HG02970 (cell line): ENCODE measurements at regions not wholly inside any gene's neighbourhood (a gene's known extent, or its start where the extent isn't known, plus 50 kb on each side); places are given as distances from the start of the nearest gene placed in this dataset.

Source experiments
- ATAC-seq: cut with Tn5 transposase; IDR thresholded peaks from one replicate; pipeline ENCODE4 v1.9.1; 2021; ENCODE audit warnings: mild to moderate bottlenecking, moderate library complexity, moderate number of reproducible peaks; ENCODE audit not compliant: unreplicated experiment, low FRiP score

DNA sequence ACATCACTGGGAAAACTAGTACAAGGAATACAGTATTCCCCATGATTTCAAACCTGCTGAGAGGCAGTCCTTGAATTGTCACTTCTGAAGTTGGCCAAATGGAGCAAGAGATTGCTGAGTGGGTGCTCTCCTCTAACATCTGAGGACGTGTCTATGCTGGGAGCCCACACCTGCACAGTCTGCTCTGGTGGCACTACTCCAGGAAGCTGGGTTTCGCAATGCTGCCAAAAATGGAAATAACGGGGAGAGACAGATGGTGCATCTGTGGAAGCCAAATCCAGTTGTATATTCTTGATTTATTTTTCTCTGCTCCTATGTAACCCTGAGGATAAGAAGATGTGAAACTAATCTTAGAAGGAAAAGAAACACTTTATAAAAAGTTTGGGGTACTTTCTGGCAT is 240.1 kb upstream of the CTSO start:
- ATAC-seq = no peak

DNA sequence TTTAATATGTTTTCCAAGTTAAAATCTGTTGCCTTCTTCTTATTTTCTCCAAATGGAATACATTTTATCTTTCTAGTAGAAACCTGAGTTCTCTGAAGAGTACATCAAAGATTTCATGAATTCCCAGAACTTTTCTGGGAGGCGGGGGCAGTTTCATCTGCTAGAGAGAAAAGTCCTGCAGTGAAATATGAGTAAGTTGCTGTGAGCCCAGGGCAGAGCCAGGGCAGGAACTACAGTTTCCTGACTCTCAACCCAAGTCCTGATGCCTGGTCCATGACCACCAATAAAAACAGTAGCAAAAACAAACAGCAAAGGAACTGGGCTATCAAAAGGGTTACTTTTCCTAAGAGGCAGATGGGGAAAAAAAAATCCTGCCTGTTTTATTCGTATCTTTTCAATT is 239.4 kb upstream of the CTSO start:
- ATAC-seq = no peak

DNA sequence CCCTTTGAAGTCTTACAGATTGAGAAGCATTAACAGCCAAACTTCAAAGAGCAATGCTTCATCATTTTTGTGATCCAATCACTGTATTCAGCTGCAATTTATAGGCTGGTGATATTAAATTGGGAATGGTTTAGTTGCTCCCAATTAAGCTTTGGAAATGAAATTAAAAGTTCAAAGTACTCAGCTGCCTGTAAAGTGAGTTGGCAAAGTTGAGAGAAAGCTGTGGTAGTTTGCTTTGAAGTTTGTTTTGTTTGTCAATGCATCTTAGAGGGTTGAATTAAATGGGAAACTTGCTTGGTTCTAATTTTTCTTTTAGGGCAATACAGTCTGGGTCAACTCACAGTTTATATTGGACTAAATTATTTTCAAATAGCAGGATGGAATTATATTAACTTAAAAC is 238.4 kb upstream of the CTSO start:
- ATAC-seq = no peak

DNA sequence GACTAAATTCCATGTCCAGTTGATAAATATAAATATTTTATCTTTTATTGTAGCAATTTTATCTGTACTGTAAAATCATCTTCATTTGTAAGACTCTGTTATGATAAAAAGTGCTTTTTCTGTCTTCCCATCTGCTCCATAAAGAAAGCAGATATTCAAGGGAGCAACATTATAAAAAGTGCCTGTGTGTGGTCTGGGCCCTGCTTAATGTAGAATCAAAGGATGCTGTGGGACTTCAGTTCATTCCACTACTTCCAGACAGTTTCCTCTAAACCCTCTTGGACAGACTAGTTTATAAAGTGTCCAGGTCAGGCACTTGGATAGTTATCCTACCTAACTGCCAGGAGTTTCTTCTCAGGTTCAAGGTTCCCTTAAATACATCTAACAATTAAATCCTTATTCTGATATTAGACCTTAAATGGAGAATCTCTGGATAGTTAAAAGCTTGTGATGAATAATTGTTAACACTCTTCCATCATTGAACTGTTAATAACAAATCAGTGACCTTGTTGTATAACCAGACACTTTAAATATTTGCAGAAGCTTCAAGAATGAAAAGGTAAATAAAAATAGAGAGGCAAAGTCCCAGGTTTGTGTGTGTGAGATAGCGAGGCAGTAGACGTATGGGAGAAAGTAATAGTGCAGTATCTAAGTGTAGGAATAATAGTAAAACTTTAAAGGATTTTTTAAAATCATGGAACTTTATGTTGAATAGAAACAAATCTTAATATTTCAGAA is 237.5 kb upstream of the CTSO start:
- no peak for ATAC-seq

DNA sequence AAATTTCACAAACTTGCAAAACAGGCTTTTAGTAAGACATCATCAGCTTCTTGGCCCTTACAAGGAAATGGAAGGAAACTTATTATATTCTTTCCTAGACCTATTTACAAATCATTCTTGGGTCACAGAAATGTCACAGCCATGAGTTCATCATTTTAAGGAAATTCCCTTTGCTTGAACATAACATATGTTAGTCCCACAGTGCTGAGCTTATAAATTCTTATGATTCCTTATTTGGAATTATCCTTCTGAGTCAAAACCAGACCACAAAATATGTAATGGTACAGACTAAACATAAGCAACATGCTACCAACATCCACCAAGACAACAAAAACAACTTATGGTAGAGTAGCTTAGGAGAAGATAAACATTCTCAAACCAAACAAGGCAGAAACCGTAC is 236.9 kb upstream of the CTSO start:
- no peak for ATAC-seq

DNA sequence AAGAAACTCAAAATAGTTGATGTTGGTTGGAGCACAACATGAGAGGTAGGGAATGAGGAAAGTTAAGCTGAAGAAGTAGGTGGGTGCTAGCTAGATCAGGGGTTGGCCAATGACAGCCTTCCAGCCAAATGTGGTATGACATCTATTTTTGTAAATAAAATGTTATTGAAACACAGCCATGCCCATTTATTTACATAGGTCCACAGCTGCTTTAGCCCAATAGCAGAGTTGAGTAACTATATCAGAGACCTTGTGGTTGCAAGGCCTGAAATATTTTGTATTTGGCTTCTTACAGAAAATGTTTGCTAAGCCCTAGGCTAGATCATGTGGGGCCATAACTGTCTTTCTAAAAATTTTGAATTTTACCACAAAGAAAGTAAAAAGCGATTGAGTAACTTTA is 234.9 kb upstream of the CTSO start:
- no peak for ATAC-seq

DNA sequence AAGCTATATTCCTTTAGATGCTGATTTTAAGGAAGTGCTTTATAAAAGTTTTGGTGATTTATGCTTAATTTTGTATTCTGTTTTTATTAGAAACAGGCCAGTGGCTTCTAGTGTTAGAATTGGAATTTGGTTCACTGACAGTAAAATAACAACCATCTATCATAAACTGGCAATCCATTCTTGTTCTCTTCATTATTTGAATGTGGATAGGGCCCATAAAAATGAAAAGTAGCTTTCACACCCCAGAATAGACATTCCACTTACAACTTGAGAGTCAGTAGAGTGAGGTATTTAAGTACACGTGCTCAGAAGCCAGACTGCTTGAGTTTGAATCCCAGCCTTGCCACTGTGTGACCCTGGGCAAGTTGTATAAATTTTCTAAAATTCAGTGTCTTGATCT is 232.4 kb upstream of the CTSO start:
- no peak for ATAC-seq

DNA sequence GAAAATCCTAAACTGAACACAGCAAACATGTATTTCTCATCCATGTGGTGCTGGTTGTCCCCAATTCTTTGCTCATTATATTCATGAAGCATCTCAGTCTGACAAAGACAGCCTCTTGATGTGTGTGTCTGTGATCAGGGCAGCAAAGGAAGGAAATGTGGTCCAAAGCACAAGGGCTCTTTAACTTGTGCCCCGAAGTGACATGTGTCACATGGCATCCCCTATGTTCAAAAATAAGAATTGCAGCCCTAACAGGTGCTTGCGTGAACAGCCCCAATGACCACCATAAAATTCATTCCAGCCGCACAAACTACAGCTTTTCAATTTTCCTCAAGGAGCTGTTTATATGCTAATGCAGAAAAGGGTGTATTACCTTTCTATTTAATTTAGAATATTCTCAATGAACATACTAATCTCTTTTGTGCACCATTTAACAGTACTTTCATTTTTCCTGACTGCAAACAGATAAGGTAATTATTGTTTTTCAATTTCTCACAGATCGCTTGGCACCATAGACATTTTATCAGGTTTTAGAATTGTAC is 231.9 kb upstream of the CTSO start:
- ATAC-seq = no peak

DNA sequence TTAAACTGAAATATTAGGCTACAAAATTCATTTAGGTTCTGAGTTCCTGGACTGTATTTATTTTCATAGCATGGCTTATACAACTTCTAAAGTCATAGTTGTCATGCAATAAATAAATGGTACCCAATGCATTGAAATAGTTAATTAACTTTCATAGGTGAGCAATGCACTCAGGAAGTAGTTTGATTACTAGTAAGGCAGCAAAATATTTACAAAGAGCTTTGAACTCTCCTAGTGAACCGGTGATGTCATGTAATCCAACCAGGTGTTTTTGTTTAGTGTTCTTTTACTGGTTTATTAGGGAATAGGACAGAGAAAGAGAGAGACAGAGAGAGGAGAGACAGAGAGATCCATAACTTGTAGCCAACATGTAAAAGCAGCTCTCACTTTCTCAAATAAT is 228.6 kb upstream of the CTSO start:
- no peak for ATAC-seq

DNA sequence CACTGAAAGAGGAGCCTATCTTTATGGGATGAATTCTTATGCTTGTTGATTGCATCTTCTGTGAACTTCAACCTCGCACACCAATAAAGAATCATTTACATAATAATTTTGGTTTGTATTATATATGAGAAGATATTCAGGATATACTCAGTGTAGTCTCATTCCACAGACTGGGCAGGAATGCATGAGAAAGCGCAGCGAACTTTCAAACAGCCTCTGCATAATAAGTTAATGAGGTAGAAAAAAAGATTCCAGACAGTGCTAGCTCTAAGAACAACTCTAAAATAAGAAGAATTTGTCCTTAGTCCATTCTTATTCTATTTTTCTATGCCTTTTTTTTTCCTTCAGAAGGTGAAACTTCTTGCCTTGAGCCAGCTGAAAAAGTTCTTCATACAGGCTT is 224.3 kb upstream of the CTSO start:
- no peak for ATAC-seq

DNA sequence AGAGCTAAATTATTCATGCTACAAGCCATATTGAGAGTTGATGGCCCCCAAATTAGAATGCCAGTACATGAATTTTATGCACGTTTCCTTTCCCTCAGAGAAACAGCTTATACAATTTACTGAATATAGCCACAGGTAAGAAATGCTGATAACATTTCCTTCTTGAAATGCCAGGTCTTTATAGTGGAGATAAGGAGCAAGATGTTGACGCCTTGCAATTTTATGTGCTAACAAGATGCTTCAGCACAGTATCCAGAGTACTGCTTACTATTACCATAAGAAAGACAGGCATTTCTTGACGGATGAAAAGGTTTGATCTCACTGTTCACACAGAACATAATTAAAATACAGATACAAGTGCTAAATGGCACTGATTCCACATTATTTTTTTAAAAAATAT is 223.2 kb upstream of the CTSO start:
- ATAC-seq = no peak

DNA sequence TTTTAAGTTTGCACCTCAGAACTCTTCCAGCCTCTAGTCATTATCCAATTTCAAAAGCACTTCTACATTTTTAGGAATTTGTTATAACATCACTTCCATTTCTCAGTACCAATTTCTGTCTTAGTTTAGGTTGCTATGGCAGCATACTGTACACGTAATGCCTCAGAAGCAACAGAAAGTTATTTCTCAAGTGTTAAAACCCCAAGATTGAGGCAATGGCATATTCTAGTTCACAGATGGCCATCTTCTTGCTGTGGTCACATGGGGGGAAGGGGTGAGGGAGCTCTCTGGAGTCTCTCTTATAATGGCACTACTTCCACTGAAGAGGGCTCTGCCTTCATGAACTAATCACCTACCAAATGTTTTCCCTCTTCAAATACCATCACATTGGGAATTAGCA is 220.3 kb upstream of the CTSO start:
- no peak for ATAC-seq

DNA sequence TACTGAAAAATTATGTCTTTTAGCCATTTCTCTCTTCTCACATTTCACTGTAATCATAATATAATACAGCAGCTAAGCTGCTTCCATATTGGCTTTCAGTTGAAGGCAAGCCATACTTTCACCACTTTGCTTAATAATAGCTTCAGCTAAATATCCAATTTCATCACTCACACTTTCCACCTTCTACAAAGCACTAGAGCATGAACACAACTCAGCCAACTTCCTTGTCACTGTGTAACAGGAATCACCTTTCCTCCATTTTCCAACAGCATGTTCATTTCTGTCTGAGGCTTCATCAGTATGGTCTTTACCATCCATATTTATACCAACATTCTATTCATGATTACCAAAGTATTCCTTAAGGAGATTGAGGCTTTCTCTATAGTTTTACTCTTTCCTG is 219.8 kb upstream of the CTSO start:
- no peak for ATAC-seq

DNA sequence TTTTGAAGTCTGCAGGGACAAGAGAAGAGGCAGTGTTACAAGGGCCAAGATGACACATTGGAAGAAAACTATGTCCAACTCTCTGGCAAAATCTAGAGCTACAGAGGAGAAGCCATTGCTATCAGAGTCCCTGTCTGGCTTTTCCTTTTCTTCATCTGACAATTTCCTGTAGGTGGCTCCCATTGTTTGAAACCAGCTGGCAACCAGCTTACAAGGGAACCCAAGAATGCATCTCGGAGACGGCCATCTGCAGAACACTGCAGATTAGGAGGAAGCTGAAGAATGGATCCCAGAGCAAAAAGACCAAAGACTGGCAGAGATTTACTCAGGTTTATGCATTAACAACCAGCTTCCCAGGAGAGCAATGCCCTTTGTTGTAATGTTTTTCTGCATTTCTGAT is 216.2 kb upstream of the CTSO start:
- no peak for ATAC-seq

DNA sequence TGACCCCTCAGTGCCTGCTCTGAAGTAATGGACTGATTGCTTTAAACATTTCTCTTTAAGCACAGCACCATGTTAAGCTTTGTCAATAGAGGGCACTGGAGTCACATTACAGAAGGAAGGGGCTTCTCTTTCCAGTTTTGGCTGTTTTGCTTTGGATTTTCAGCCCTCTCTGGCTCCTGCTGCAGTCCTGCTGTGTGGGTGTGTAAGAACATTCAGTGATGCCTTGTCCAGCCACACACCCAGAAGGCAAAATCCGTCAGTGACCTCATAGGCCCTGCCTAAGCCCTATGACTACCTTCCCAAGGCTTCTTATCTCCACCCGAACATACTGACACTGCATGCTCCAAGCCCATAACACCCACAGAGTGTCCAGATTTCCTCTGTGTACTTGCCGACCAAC is 215.3 kb upstream of the CTSO start:
- ATAC-seq = no peak

DNA sequence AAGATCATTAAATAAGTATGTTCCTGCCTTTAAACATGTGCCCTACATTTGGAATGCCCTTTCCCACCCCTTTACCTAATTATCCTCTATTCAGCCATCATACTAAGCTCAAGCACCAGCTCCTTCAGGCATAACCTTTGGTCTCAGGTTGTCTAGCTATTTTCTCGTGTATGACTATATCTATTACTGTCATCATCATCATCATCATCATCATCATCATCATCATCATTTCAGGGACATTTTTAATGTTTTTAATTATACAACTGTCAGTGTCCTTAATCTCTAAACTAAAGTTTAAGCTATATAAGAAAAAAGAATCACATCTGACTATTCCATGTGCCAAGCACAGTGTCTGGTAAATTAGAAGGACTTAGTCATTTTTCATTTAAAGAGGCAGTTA is 214.6 kb upstream of the CTSO start:
- no peak for ATAC-seq

DNA sequence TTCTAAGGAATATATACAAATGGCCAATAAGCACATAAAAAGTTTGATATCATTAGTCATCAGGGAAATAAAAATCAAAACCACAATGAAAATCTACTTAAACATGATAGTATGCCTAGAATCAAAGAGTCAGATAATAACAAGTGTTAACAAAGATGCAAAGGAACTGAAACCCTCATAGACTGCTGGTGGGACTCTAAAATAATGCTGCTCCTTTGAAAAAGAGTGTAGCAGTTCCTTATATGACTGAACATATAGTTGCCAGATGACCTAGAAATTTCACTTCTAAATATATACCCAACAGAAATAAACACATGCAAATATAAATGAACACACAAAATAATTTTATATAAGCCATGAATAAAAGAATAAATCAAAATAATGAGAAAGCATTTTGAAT is 205.1 kb upstream of the CTSO start:
- ATAC-seq = no peak

DNA sequence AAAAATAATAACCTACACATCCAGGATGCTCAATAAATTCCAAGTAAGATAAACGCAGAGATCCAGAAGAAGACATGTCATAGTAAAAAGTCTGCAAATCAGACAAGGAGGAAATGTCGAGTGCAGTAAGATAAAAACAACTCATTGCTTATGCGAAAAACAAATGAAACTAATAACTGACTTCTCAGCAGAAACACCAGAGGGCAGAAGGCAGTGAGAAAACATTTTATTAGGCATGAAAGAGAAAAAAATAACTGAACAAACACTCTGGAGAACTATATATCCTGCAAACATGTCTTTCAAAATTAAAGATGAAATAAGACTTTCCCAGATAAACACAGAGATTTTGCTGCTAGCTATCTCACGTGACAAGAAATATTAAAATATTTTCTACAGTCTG is 201.3 kb upstream of the CTSO start:
- ATAC-seq = no peak

DNA sequence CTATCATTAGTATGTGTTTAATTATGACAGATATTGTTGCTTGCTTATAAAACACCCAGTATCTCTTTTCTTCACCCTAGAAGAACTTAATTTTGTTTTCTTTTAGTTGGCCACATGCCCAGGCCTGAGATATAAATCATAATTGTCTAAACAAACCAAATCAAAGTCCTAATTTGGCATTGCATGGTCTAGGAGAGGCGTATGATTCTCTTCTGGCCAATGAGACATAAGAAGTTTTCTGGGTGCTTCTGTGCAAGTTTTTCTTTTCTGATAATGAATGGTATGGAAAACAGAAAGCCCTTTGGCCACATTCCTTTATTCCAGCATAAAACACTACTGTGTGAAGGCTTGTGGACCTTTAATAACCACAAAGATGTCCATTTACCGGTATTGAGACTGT is 192.9 kb upstream of the CTSO start:
- ATAC-seq = no peak

DNA sequence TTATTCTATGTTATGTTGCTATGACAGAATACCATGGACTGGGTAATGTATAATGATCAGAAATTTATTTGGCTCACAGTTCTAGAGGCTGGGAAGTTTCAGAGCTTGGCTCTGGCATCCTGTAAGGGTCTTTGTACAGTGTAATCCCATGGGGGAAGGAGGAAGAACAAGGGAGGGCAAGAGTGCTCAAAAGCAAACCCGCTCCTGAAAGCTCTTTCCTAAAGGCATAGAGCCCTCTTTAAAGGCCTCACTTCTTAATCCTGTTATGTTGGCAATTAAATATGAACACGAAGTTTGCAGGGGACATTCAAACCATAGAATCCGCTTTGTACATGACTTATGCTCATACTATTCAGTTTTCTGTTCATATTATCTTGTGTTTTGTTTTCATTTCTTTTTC is 191.3 kb upstream of the CTSO start:
- no peak for ATAC-seq

DNA sequence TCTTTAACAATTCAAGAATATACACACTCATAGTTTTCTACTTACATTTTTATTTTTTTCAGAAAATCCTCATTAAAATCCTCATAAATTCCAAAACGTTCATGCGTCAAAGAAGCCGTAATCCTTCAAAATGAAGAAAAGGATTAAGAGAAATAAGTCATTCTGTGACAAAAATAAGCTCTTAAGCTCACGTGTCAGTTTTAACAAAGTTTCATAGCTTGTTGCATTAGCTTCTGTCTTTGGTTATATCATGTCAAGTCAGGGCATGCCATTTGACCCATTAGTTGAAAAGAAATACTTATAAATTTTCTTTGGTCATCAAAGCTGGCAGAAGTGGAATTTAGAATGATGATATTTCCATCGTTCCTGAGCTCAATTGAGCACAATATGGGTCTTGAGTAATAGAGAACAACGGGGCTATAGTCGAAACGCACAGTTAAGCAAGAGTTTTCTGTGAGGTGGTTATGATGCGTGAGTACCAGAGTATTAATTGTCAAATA is 185.2 kb upstream of the CTSO start:
- no peak for ATAC-seq

DNA sequence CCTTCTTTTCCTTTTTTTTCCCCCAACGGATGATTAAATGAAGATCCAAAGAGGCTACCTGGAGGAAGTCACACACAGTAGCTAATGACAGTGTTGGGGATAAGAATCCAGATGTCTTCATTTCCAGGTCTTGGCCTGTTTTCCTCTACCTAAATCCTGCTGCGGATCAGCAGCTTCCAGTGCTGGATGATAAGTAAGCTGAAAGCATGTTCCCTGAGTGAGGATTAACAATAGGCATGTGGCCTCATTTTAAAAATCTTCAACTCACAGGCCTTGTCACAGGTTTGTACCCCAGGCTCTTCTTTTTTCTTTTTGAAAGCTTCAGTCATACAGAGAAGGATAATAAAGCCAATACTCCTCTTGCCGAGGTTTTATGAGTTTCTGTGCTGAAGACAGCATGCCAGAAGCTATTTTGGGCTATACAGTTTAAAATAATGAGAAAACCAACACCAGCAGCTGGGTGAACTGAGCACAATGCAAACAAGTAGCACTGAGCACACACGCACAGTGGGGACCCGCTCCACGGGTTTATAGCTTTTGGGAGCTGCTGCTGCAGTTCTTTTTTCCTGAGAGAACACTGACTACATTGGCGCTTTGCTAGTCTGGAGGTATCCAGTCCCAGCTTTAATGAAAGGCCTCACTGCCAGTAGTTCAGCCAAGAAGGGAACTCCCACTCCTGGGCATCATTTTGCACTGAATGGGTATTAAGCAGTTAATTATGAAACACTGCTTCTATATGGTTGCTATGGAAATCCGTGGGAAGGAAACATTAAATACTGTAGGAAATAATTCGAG is 184.2 kb upstream of the CTSO start:
- no peak for ATAC-seq
